Stimulated activated CD8-positive, alpha-beta memory T cell treated with anti-CD3 and anti-CD28 coated beads, Interleukin-15, amount 100 ng/mL, for 1 hour (primary cell): ENCODE measurements at regions not wholly inside any gene's neighbourhood (a gene's known extent, or its start where the extent isn't known, plus 50 kb on each side); places are given as distances from the start of the nearest gene placed in this dataset.
"Not testable (repeated sequence)": the region's sequence is repeated elsewhere in the genome, so short reads cannot be mapped to it uniquely, and the experiment has no call there.

Experiments
- DNase-seq: peaks from one replicate; pipeline ENCODE4 v3.0.0-alpha.2; 2020; ENCODE audit warnings: low read depth

DNA sequence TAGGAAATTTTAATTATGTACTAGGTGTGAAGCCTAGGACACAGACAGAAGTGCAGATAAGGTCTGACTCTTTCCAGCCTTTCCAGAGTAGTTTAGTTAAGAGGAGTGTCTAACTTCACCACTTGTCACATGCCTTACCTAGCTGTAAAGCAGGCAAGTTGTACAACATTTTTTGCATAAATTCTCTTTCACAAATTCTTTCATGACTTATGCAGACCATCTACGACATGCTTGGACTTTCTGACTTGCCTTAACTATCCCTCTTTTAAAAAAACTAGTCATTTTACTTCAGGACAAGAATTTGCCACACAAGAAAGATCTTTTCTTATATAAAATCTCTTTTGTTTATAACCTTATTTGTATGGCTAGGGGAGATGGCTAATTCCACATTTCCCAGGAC lies 1273.6 kb upstream of the SLC39A10 start:
- DNase-seq: no peak

DNA sequence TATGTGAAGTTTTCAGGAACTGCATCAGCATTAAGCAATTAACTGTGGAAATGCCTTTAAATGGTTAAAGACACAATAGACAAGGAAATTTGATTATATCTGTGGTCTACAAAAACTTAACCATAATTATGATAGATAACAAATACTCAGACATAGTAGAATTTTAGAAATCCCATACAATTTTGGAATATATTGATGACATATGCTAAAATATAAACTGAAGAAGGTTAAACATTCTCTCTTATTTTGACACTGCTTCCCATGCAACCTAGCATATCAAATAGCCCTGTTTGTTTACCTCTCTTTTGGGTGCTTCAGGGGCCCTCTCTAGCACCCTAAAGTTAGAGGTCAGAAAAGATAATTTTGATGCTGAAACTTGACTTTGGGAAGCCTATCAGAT lies 1274.8 kb upstream of the SLC39A10 start:
- no peak for DNase-seq

- no peak for DNase-seq
These were observed 1277.0 kb upstream of the SLC39A10 start for GRCh38 chr2:194380011-194380410.

DNA sequence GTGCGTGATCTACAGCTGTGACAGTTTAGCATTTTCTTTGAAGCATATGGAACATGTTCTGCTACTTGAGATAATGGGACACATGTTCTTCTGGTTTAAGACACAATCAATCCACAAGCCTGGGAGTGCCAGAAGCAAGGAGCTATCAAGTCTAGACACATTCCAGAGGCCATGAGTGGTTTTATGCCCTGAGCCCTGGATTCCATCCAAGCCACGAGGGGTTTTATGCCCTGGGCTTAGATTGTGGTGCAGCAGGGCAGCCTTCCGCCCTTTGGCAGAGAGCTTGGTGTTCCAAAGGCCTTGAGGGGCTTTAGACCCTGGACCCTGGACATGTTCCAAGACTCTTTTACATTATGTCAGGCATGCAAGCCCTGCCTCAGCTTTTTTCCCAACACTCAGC lies 1289.6 kb upstream of the SLC39A10 start:
- DNase-seq: not testable (repeated sequence)

DNA sequence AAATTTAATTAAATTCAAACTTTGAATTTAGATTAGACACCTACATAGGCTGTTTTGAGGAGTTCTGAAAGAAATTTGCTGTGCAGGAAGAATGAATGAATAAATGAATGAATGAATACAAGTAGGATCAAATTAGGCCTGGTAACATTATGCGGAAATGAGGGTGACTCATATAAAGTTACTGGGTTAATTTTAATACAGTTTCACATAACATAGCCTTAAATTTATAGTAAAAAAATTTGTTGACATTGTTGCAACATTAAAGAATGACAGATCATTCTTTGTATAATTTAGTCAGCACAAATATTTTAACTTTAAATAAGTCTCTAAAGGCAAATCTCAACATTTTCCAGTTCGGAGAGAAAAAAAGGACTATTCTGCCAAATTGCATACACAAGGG lies 1293.1 kb upstream of the SLC39A10 start:
- DNase-seq: no peak

DNA sequence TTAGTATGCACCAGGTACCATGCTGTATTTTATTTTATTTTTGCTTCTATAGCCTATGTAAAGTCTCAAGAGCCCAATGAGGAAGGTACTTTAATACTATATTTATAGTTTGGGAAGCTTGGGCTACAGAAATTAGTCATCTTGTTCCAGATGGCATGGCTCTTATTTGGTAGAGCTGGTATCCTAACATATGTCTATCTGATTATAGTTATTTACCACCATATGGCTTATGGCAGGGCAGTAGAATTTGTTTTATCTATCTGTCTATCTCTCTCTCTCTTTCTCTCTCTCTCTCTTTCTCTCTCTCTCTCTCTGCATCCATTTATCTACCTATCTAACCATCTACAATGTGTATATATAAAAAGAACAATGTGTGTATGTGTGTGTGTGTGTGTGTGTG lies 1293.7 kb upstream of the SLC39A10 start:
- DNase-seq: no peak

DNA sequence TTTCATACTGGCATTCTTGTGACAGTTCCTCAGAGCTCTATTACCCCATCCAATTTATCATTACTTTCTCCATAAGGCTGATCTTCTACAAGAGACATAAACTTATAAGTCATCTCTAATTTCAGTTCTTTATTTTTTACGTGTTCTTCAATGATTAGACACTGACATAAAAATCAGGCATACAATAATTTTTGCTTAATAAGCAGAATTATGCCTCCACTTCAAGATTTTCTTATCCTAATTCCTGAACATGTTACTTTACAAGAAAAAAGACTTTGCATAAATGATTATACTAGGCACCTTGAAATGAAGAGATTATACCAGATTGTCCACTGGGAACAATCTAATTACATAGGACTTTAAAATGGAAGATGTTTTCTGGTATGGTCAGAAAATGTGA lies 1304.5 kb upstream of the SLC39A10 start:
- no peak for DNase-seq

GRCh38 chr2:194346193-194346592 lies 1310.8 kb upstream of the SLC39A10 start:
- no peak for DNase-seq

- DNase-seq: no peak
These were observed 1311.7 kb upstream of the SLC39A10 start for GRCh38 chr2:194345347-194345746.

- no peak for DNase-seq
These were observed 1313.9 kb upstream of the SLC39A10 start for GRCh38 chr2:194343167-194343566.

GRCh38 chr2:194332799-194333490 lies 1324.1 kb upstream of the SLC39A10 start:
- DNase-seq: no peak

DNA sequence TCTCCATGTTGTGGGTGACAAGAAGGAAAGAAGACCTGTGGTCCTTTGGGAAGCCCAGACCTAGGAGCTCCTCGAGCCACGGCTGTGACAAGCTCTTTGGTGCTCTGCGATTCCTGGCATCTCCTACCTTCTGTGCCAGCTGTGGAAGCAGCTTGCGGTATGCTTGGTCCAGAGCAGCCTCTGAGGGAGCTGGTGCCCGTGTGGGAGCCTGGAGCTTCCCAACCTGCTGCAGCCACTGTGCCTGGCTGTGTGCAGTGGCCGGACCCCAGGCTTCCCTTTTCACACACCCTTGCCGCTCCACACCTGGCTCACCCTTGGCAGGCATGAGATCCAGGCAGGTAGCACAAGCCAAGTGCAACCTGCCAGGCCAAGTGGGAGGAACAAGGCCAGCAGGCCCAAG lies 1328.6 kb upstream of the SLC39A10 start:
- DNase-seq: no peak

DNA sequence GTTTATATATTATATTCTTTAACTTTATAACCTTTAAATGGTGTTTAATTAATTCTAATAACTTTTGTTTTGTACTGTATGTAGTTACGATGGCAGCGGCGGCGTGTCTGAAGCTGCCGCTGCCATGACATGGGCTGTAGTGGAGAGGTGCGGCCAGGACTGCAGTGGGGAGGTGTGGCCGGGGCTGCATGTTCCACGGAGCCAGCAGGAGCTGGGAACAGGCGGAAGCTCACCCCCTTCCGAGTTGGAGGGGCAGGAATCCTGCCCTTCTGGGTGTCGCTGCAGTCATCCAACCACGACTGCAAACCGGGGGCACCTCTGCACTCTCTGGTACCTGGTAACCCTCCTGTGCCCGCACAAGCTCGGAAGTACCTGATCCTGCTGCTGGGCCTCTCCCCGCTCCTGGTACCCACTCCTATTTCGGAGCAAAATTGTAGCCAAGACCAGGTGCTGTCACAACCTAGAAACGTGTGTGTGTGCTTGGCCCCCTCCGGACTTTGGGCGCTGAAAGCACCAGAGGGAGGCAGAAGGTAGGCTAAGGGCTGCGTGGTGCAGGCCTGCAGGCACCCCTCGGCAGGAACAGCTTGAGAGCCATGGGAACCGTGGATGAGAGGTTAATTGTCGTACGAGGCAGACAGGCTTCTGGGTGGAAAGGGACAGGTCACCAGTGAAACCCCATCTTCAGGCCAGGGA lies 1329.7 kb upstream of the SLC39A10 start:
- no peak for DNase-seq

DNA sequence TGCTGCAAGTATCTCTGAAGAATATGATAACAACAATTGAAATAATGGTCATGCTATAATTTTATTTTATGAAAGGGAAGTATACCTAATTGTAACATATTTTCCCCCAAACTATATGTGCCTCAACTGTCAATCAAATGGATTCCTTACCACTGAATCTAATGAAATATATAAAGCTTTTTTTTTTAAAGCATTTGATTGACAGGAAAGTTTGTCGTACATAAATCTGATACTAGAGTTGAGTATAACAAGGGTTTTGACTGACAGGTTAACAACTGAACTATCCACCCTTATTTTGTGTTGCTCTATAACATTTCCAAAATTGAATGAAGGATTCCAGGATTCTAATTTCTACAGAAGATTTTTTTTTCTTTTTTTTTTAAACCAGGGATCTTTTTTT lies 1333.3 kb upstream of the SLC39A10 start:
- no peak for DNase-seq

DNA sequence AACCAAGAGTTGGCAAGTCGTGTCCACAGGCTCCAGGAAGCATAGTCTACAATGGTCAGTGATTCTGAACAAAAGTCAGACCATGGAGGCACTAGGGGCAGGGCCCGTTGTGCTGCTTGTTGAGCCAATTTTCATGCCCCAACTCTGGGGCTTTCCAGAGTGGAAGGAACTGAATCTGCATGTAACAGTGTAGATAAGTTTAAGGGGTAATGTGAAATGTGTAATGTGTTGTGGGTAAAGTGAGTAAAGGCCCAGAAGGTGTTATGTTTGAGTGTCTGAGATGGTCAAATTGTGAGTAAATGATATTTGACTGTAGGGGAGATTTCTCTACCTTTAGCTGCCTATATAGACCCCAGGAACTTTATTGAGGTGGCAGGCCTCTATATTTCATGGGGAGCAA lies 1336.5 kb upstream of the SLC39A10 start:
- DNase-seq: no peak

DNA sequence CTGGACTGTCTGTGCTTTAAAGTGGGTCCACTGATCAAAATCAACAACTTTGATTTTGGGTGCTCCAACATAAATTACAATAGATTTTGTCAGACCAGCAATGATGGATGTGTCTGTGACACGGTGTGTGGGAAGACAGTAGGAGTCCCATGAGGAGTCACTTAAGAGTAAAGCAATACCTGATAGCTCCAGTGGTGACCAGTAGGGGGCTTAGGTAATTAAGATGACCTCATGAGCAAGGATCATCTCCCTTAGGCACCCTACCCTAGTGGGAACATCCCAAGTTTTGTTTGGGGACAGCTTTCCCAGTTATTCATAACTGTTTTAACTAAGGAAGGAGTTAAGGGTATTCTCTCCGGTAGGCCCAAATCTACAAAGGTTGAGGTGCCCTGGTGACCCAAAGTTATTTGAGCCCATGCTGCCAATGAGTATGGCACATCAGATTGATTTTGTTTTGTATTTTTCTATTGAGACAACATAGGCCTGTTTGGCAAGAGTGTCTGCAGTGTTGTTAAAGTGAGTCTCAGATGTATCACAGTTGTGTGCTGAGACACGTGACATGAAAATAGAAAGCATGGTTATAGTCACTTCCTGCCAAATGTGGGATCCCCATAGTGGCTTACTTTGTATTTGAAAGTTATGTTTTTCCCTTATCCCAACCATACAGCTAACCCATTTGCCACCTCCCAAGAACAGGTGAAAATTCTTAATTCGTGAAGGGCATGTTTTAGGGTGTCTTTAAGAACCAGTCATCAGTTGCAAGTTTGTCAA lies 1337.6 kb upstream of the SLC39A10 start:
- DNase-seq: no peak

DNA sequence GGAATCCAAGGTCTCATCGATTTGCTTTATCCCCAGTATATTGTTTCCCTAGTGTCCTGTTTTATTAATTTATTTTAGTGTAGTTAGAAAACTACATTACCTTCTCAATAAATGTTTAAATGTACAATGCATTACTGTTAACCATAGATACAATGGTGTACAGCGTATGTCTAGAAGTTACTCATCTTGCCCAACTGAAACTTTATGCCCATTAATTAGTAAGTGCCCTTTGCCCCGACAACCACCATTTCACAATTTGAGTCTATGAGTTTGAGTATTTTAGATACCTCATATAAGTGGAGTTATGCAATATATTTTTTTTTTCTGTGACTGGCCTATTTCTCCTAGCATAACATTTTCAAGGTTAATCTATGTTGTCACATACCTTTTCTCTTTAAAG lies 1343.0 kb upstream of the SLC39A10 start:
- DNase-seq: no peak

GRCh38 chr2:194304191-194304590 lies 1352.8 kb upstream of the SLC39A10 start:
- DNase-seq: no peak

- DNase-seq: no peak
These were observed 1355.1 kb upstream of the SLC39A10 start for GRCh38 chr2:194301946-194302345.

DNA sequence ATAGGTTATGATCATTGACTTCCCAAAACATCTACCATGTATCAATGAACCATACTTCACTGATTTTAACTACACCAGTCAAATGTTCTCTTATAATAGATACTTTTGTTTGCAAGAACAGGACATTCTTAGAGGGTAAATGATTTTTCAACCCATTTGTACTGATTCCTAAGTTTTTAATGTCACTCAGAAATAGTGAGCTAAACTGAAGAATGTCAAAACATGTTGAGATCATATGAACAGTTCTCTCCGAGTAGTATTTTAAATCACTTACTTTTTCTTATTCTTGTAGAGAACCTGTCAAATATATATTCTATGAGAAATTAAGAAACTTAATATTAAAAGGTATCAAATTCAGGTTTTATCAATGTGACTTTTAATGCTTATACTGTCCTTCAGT lies 1362.9 kb upstream of the SLC39A10 start:
- DNase-seq: no peak

- DNase-seq: no peak
These were observed 1365.9 kb upstream of the SLC39A10 start for GRCh38 chr2:194291104-194291503.

- no peak for DNase-seq
These were observed 1367.2 kb upstream of the SLC39A10 start for GRCh38 chr2:194289712-194290346.

- not testable (repeated sequence) for DNase-seq
These were observed 1380.4 kb upstream of the SLC39A10 start for GRCh38 chr2:194276667-194277066.
